ENCODE measurements at regions not wholly inside any gene's neighbourhood (a gene's known extent, or its start where the extent isn't known, plus 50 kb on each side); places are given as distances from the start of the nearest gene placed in this dataset.

- intact Hi-C loops (cut with micrococcal nuclease) = no loop called here
- TF ChIP-seq SIN3A (IDR thresholded peaks at IDR 0.05; ENCODE audit: low read depth) (no peak), POLR2AphosphoS5 (IDR thresholded peaks at IDR 0.05; ENCODE audit: low read depth, low read length) (no peak), ZBTB33 (IDR thresholded peaks at IDR 0.05; ENCODE audit: extremely low read depth, insufficient replicate concordance, low read length) (no peak), ZNF274 (IDR thresholded peaks at IDR 0.05; ENCODE audit: low read depth, low read length) (no peak), ATF3 (IDR thresholded peaks at IDR 0.05) (no peak), RAD21 (IDR thresholded peaks at IDR 0.05; ENCODE audit: low read depth) (no peak)
- RAD21 ChIA-PET (ENCODE audit: low non-redundant PET in 1 of 2, low total read pairs in 2 of 2, uncharacterized antibody in 2 of 2, unreplicated experiment in 2 of 2) = no interaction called here
- H3K9ac ChIP-seq (ENCODE audit: low read length) = no peak overlapping the region
- H3K79me2 ChIP-seq (ENCODE audit: insufficient read depth, low read length) = no peaks in the 10 kb centered on the region
- no peaks in the 10 kb centered on the region for H3K9me3 ChIP-seq (ENCODE audit: control insufficient read depth in 1 of 2, insufficient read depth in 1 of 2, low read depth in 1 of 2, low read length in 2 of 2)
- H3K36me3 ChIP-seq (ENCODE audit: control insufficient read depth in 1 of 2, insufficient read depth in 2 of 2, low read length in 2 of 2) = no peaks in the 10 kb centered on the region
- H3K9me2 ChIP-seq (ENCODE audit: insufficient read depth) = no peaks in the 10 kb centered on the region
- H3K27me3 ChIP-seq (ENCODE audit: insufficient read depth, low read length) = no peaks in the 10 kb centered on the region
- no peak overlapping the region for H3K27ac ChIP-seq (ENCODE audit: low read depth, low read length)
- ATAC-seq (no peak), DNase-seq (ENCODE audit: low read depth, low spot score) (no peak)
- H2AFZ ChIP-seq (ENCODE audit: low read depth, low read length, poor library complexity, severe bottlenecking) = no peak overlapping the region
- H3K4me1 ChIP-seq (ENCODE audit: control insufficient read depth in 1 of 2, insufficient read depth in 2 of 2, low read length in 2 of 2) = peaks cover 0 to 13% of the 10 kb centered on the region in 2 experiments; a peak in 2 of 4 replicates
- no peak overlapping the region for H3K4me3 ChIP-seq (replicated peaks in 1 of 2; ENCODE audit: low read depth in 1 of 2, low read length in 2 of 2)
- H3K4me2 ChIP-seq (ENCODE audit: low read length) = no peak overlapping the region
- POLR2A ChIA-PET = no interaction called here
- CTCF ChIA-PET = no interaction called here
- BruUV-seq (replicated peaks) = no TSS peak
- no peaks in the 10 kb centered on the region for H4K20me1 ChIP-seq (ENCODE audit: insufficient read depth)
These were observed 117.5 kb downstream of the DACT1 start for GRCh38 chr14:58755031-58755925.
